Ascending aorta (tissue), 2 donors: ENCODE measurements at regions not wholly inside any gene's neighbourhood (a gene's known extent, or its start where the extent isn't known, plus 50 kb on each side); places are given as distances from the start of the nearest gene placed in this dataset.

Experiments used
- DNase-seq, 2 donors: peaks; one replicate each; pipeline ENCODE4 v3.0.0-alpha.2; 2019; ENCODE audit warnings: low spot score in 2 of 2
- H3K27ac ChIP-seq, 2 donors: fragments of 200-600 bp; sonication (generic); one replicate each; pipeline ENCODE4 v1.5.1; 2016 to 2017; ENCODE audit warnings: mild to moderate bottlenecking in 1 of 2
- H3K27me3 ChIP-seq: fragments of 200-600 bp; sonication (generic); one replicate; pipeline ENCODE4 v1.5.1; 2017
- H3K36me3 ChIP-seq, 2 donors: fragments of 200-600 bp; sonication (generic); one replicate each; pipeline ENCODE4 v1.5.1; 2016
- H3K4me1 ChIP-seq, 2 donors: fragments of 200-600 bp; sonication (generic); one replicate each; pipeline ENCODE4 v1.5.1; 2016 to 2017; ENCODE audit warnings: mild to moderate bottlenecking in 1 of 2
- H3K4me3 ChIP-seq, 2 donors: fragments of 200-600 bp; sonication (generic); one replicate each; pipeline ENCODE4 v1.5.1; 2016 to 2017; ENCODE audit warnings: mild to moderate bottlenecking in 1 of 2
- H3K9me3 ChIP-seq, 2 donors: fragments of 200-600 bp; sonication (generic); one replicate each; pipeline ENCODE4 v1.5.1; 2016
- intact Hi-C: fragments of 100-400 bp; cut with DNase I; formaldehyde crosslinking; loops from one replicate; pipeline ENCODE4 v1.15.1; 2023
- TF ChIP-seq, protein P1 (sequence below), 3 experiments: fragments of 200-600 bp in 2 of 3; fragments of 450-650 bp in 1 of 3; sonication (generic) in 2 of 3; IDR thresholded peaks; one replicate each; pipeline ENCODE4 v1.5.1; 2016 to 2019; ENCODE audit warnings: antibody characterized with exemption in 3 of 3, mild to moderate bottlenecking in 1 of 3, moderate library complexity in 1 of 3

DNA sequence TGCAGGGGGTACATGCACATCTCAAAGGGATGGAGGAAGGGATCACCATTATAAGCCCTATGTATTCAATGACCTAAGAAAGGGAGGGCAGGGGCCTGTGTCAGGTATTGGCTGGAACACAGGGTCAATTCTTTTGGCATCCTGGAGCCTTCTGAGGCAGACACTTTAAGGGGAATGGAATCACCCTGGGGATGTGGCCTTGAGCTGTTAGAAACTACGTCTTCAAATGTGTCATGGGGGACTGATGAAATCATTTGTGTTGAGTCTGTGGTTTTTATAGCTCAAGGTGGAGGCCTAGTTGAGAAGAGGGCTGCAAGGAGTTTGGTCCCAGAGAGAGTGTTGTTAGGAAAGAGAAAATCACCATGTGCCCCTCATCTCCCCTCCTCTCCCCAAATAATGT lies 206.1 kb upstream of the CELF2 start:
- H3K4me1 ChIP-seq, result peaks cover 0 to 16% of the 10 kb centered on the region in 2 donors
- intact Hi-C loops, result no loop called here
- TF ChIP-seq, protein P1, sequence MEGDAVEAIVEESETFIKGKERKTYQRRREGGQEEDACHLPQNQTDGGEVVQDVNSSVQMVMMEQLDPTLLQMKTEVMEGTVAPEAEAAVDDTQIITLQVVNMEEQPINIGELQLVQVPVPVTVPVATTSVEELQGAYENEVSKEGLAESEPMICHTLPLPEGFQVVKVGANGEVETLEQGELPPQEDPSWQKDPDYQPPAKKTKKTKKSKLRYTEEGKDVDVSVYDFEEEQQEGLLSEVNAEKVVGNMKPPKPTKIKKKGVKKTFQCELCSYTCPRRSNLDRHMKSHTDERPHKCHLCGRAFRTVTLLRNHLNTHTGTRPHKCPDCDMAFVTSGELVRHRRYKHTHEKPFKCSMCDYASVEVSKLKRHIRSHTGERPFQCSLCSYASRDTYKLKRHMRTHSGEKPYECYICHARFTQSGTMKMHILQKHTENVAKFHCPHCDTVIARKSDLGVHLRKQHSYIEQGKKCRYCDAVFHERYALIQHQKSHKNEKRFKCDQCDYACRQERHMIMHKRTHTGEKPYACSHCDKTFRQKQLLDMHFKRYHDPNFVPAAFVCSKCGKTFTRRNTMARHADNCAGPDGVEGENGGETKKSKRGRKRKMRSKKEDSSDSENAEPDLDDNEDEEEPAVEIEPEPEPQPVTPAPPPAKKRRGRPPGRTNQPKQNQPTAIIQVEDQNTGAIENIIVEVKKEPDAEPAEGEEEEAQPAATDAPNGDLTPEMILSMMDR (IDR thresholded peaks at IDR 0.05), result no peak

DNA sequence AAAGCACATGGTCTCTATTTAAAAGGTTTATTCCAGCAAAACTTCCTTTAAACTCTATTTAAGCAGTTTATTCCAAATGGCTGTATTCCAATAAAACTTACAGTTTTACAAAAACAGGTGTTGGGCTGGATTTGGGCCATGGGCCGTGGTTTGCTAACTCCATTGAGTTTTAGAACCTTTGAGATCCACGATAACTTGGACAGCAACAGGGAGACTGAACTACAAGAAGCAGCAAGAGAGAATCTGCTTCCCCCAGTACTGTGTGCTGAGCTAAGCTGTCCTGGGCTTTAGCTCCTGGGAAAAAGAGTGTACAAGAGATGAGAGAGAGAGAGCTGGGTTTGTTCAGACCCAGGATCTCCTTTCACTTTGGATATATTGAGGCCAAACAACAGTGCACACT lies 204.0 kb upstream of the CELF2 start:
- Histone ChIP-seq H3K4me1 (peaks cover 0 to 8% of the 10 kb centered on the region in 2 donors), H3K27me3 (no peaks in the 10 kb centered on the region), H3K9me3 (no peaks in the 10 kb centered on the region), H3K4me3 (no peak overlapping the region), H3K36me3 (no peaks in the 10 kb centered on the region), H3K27ac (no peak overlapping the region)
- no peak for DNase-seq
- TF ChIP-seq, protein P1 (IDR thresholded peaks at IDR 0.05), result no peak
- intact Hi-C loops, result no loop called here

More for the DNA sequence above, 206.1 kb upstream of the CELF2 start:
- no peaks in the 10 kb centered on the region for H3K27me3 ChIP-seq
- no peak overlapping the region for H3K4me3 ChIP-seq
- no peaks in the 10 kb centered on the region for H3K36me3 ChIP-seq
- DNase-seq, result no peak
- H3K27ac ChIP-seq, result no peak overlapping the region
- H3K9me3 ChIP-seq, result no peaks in the 10 kb centered on the region

DNA sequence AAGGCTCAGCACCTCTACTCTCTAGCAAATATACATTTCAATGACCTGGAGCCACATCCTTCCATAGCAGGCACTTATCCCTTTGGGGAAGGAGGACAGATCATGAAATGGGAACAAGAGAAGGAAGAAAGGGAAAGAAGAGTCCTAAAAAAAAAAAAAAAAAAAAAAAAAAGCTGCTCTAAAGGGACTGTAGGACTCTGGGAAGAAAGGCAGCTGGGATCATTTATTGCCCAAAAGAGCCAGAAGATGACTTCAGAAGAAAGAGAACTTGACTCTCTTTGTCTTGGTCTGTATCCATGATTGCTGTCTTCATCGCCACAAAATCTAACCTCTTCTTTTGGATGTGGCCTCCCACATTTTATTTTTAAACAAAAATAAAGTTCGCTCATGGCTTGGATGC lies 203.6 kb upstream of the CELF2 start:
- Histone ChIP-seq H3K27ac (no peak overlapping the region), H3K27me3 (no peaks in the 10 kb centered on the region), H3K9me3 (no peaks in the 10 kb centered on the region), H3K4me1 (peaks cover 0 to 11% of the 10 kb centered on the region in 2 donors), H3K4me3 (no peak overlapping the region), H3K36me3 (no peaks in the 10 kb centered on the region)
- DNase-seq, result no peak
- TF ChIP-seq, protein P1 (IDR thresholded peaks at IDR 0.05), result no peak
- intact Hi-C loops, result no loop called here

DNA sequence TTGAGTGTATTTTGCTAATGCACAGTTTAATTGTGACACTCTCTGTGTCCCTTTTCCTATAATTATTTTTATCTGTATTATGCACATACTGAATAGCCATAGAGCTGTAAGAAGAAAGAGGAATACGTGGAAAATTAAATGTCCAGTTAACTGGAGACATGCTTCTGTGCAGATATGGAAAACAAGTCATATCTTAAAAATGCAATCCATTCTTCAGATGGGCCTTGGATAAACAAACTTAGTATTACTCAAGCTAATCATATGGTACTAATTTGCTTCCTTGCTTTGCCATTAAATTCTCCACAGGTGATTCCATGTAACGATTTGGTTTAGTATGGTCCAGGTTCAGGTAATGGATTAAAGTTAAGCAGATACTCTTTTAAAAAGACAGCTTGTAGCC lies 201.2 kb upstream of the CELF2 start:
- TF ChIP-seq, protein P1 (IDR thresholded peaks at IDR 0.05), result no peak
- intact Hi-C loops, result no loop called here
- no peaks in the 10 kb centered on the region for H3K36me3 ChIP-seq
- no peak overlapping the region for H3K4me3 ChIP-seq
- peaks cover 0 to 16% of the 10 kb centered on the region in 2 donors for H3K4me1 ChIP-seq
- no peak for DNase-seq
- H3K27ac ChIP-seq, result no peak overlapping the region
- H3K9me3 ChIP-seq, result no peaks in the 10 kb centered on the region
- no peaks in the 10 kb centered on the region for H3K27me3 ChIP-seq

DNA sequence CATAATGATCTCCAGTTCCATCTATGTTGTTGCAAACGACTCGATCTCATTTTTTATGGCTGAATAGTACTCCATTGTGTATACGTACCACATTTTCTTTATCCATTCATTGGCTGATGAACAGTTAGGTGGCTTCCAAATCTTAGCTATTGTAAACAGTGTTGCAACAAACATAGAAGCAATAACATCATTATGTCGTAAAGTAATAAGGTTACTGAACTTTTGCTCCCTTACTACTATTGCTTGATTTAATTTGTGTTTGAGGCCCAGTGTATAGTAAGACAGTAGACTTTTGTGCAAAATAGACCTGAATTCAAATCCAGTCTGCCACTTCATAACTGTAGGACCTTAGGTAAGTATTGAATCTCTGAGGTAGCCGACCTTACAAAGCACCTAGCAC lies 200.1 kb upstream of the CELF2 start:
- no peaks in the 10 kb centered on the region for H3K36me3 ChIP-seq
- intact Hi-C loops, result no loop called here

More for the DNA sequence above, 200.1 kb upstream of the CELF2 start:
- no peaks in the 10 kb centered on the region for H3K27me3 ChIP-seq
- H3K4me1 ChIP-seq, result peaks cover 0 to 26% of the 10 kb centered on the region in 2 donors
- no peak for DNase-seq
- H3K9me3 ChIP-seq, result no peaks in the 10 kb centered on the region
- TF ChIP-seq, protein P1 (IDR thresholded peaks at IDR 0.05), result no peak
- H3K4me3 ChIP-seq, result no peak overlapping the region
- no peak overlapping the region for H3K27ac ChIP-seq
